ENCODE measurements at regions not wholly inside any gene's neighbourhood (a gene's known extent, or its start where the extent isn't known, plus 50 kb on each side); places are given as distances from the start of the nearest gene placed in this dataset.

- DNase-seq, result no peak
Observed at GRCh38 chr2:57576983-57577382, 469.6 kb upstream of the VRK2 start.

- no peak for DNase-seq
Observed at GRCh38 chr2:57597940-57598339, 448.7 kb upstream of the VRK2 start.

- DNase-seq, result no peak
Observed at GRCh38 chr2:57598551-57598950, 448.1 kb upstream of the VRK2 start.

- DNase-seq, result no peak
Observed at GRCh38 chr2:57602733-57603132, 443.9 kb upstream of the VRK2 start.

- DNase-seq, result no peak
Observed at GRCh38 chr2:57614988-57615387, 431.6 kb upstream of the VRK2 start.

GRCh38 chr2:57615855-57616556, 430.6 kb upstream of the VRK2 start:
- DNase-seq, result no peak

- no peak for DNase-seq
Observed at GRCh38 chr2:57617318-57617717, 429.3 kb upstream of the VRK2 start.

- DNase-seq, result no peak
Observed at GRCh38 chr2:57621122-57621663, 425.4 kb upstream of the VRK2 start.

GRCh38 chr2:57622009-57622408, 424.6 kb upstream of the VRK2 start:
- DNase-seq, result no peak

GRCh38 chr2:57656198-57656597, 390.4 kb upstream of the VRK2 start:
- no peak for DNase-seq

- DNase-seq, result no peak
Observed at GRCh38 chr2:57669570-57669969, 377.0 kb upstream of the VRK2 start.

GRCh38 chr2:57674025-57674424, 372.6 kb upstream of the VRK2 start:
- no peak for DNase-seq

- no peak for DNase-seq
Observed at GRCh38 chr2:57674743-57675142, 371.9 kb upstream of the VRK2 start.

GRCh38 chr2:57677296-57677695, 369.3 kb upstream of the VRK2 start:
- DNase-seq, result no peak

- no peak for DNase-seq
Observed at GRCh38 chr2:57681650-57682049, 365.0 kb upstream of the VRK2 start.

GRCh38 chr2:57685032-57685431, 361.6 kb upstream of the VRK2 start:
- DNase-seq, result no peak

GRCh38 chr2:57692395-57692794, 354.2 kb upstream of the VRK2 start:
- no peak for DNase-seq

GRCh38 chr2:57693177-57693576, 353.4 kb upstream of the VRK2 start:
- DNase-seq, result no peak

- no peak for DNase-seq
Observed at GRCh38 chr2:57693965-57694364, 352.6 kb upstream of the VRK2 start.

- no peak for DNase-seq
Observed at GRCh38 chr2:57696016-57696415, 350.6 kb upstream of the VRK2 start.

GRCh38 chr2:57698392-57698791, 348.2 kb upstream of the VRK2 start:
- no peak for DNase-seq

- no peak for DNase-seq
Observed at GRCh38 chr2:57698935-57699449, 347.6 kb upstream of the VRK2 start.

GRCh38 chr2:57701391-57701791, 345.2 kb upstream of the VRK2 start:
- DNase-seq, result no peak

GRCh38 chr2:57703407-57703806, 343.2 kb upstream of the VRK2 start:
- DNase-seq, result no peak
